ENCODE measurements at regions not wholly inside any gene's neighbourhood (a gene's known extent, or its start where the extent isn't known, plus 50 kb on each side); places are given as distances from the start of the nearest gene placed in this dataset.
A peak's percentile ranks its signal among the peaks of the same experiment; 100 is the strongest.

DNA sequence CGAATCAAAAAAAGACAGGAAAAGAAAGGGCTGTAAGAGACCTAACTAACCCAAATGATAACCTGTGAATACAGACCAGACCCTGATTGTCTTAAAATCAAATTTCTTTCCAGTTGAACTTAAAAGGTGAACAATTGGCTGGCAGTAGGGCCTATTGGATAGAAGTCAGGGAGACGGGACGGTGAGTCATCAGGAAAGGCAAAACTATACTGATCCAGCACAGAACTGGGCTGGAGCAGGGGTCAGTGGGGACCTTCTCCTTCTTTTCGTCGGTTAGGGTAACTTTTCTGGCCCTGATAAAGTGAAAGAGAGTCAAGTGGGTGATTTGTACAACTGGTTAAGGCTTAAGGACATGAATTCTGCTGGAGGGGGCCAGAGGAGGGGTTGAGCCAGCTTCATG, 84.9 kb upstream of the OTX2 start:
- no peak for DNase-seq
- TF ChIP-seq POLR2A (IDR thresholded peaks at IDR 0.05; ENCODE audit: low read length) = no peak
- TF ChIP-seq GATA1 (IDR thresholded peaks at IDR 0.05; ENCODE audit: low read depth, low read length) = no peak

DNA sequence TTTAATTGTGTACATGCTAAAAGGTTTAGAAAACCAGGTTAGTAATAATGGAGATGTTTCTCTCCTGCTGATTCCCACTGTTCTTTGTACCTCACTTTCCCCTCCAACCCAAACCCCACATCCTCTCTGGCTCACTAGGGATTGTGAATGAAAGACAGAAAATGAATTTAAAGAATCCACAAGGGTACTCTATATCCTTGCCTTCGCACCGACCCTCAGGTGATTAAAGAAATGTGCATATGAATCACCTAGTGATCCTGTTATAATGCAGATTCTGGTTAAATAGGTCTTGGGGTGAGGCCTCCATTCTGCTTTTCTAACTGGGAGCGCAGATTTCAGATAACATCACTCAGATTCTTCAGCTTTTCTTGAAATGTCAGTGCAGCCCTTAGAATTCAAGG, 84.3 kb upstream of the OTX2 start:
- no peak for DNase-seq
- no peak for TF ChIP-seq GATA1 (IDR thresholded peaks at IDR 0.05; ENCODE audit: low read depth, low read length)
- no peak for TF ChIP-seq POLR2A (IDR thresholded peaks at IDR 0.05; ENCODE audit: low read length)

DNA sequence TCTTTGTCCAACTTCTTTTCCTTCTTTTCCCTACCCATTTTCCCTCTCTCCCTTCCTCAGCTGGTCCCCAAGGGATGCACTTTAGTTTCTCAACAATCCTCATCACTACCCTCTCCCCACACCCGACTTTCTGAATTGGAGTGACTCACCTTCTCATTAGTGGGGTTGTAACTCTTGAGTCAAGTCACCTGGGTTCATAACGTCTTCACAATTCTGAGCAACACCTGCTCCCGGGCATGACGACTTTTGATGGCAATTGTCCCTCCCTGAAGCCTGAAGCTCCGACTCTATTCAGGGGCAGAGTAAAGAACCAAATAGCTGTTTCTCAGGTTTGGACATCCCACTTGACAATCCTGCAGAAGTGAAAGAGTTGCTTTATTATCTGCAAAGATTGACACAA, 82.7 kb upstream of the OTX2 start:
- DNase-seq = no peak
- TF ChIP-seq GATA1 (IDR thresholded peaks at IDR 0.05; ENCODE audit: low read depth, low read length) (no peak), POLR2A (IDR thresholded peaks at IDR 0.05; ENCODE audit: low read length) (no peak)

DNA sequence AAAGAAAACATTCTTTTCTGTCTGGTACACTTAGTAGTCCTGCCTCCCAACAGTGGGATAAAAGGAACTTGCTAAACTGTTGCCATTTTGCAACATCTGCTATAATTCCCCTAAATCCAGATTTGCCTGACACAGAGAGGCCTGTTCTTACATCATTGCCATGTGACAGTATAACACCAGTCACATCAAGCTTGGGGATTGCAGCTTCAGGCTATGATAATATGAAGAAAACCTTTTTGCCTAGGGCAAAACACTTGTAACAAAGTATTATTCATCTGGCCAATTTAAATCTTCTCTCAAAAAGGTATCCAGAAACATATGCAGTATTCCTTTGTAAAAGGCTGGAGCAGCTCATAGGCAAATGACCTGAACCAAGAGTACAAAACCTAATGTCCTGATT, 80.9 kb upstream of the OTX2 start:
- no peak for TF ChIP-seq POLR2A (IDR thresholded peaks at IDR 0.05; ENCODE audit: low read length)
- TF ChIP-seq GATA1 (IDR thresholded peaks at IDR 0.05; ENCODE audit: low read depth, low read length) = no peak
- no peak for DNase-seq

DNA sequence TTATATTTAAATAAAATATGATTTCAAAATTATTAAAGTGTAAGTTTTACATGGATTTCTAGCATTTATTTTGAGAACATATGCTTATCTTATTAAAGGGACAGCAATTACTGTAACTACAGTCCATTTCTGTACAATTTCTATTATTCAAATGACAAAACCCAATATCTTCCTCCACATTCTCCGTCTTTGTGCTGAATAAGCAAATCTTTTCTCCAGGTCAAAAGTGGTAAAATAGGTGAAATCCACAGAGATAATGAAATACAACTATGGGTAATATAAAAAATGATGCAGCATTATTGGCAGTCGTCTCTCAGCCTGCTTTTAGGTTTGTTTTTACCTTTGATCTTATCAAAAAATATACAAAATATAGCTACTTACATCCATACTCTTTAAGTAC, 79.4 kb upstream of the OTX2 start:
- no peak for DNase-seq
- TF ChIP-seq POLR2A (IDR thresholded peaks at IDR 0.05; ENCODE audit: low read length) = no peak
- no peak for TF ChIP-seq GATA1 (IDR thresholded peaks at IDR 0.05; ENCODE audit: low read depth, low read length)

DNA sequence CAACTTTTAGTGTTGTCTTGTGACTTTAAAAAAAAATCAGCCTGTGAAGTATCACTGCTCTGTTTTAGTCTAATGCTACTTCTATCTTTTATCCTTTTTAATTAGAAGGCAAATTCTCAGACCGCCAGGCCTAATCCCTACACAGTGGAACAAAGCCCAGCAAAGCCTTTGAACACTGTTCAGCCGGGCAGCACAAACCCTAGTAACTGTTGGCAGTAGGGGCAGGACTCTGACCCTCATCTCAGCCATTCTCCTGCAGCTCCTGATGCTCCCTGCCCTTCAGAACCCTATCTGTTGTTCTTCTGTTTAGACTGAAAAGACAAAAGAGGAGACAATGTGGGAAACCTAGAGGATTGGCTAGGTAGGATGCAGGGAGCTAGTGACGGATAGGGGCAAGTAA, 78.0 kb upstream of the OTX2 start:
- TF ChIP-seq GATA1 (IDR thresholded peaks at IDR 0.05; ENCODE audit: low read depth, low read length) (no peak), POLR2A (IDR thresholded peaks at IDR 0.05; ENCODE audit: low read length) (no peak)
- DNase-seq = no peak

DNA sequence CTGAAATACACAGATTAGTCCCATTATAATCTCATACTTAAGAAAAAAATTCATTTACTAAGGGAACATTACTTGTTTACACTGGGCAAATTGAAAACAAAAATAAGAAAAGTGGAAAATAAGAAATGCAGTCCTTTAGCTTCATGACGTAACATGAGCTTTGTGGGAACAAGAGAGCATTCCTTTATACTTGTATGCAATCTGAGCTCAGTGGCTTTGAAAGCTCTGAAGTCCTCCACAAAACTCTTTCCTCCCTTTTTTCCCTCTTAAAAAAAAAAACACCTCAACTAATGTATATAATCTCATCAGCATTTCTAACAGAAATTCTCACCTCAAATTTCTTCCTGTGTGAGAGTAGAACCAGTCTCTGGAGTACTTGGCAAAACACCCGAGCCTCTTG, 76.9 kb upstream of the OTX2 start:
- no peak for TF ChIP-seq GATA1 (IDR thresholded peaks at IDR 0.05; ENCODE audit: low read depth, low read length)
- TF ChIP-seq POLR2A (IDR thresholded peaks at IDR 0.05; ENCODE audit: low read length) = no peak
- no peak for DNase-seq

DNA sequence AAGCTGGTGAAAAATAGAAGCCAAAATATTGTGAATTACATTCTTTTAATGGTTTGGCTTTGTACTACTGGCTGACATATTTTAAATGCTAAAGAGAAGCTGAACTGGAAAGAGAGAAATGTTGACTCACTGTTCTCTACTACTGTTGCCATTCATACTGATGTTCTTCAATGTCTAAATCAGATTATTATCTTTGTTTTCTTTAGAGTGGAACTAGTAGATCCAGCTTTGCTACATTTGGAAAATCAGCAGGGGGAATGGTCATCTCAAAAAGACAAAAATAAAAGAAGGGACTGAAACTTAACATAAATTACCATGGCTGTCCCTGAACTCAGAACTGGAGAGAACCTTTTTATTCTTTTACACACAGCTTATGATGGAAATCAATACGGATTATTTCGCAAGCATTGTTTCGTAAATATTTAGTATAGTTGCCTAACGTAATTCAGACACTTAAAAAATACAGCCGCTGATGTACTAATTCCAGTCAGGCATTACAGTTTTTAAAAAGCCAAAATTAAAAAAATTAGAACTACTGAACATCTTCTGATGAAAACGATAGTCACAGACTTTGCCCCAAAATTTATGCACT, 76.3 kb upstream of the OTX2 start:
- TF ChIP-seq POLR2A (IDR thresholded peaks at IDR 0.05; ENCODE audit: low read length) (no peak), GATA1 (IDR thresholded peaks at IDR 0.05; ENCODE audit: low read depth, low read length) (no peak)
- DNase-seq = no peak

DNA sequence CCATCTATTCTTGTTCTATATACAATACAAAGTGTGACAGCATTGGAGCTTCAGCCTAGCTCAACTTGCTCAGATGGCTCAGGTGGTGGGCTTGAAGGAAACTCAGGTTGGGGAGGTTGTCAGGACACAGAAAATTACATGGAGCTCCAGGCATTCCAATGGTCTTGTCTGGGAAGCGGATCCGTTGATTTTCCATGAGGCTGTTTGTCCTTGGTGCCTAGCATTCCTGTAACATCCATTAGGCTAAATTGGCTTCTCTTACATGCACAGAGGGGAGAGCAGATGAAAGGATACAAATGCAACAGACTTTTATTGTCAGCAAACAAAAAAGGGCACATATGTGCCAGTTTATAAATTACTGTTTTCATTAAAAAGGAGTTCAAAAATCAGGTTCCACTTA, 75.5 kb upstream of the OTX2 start:
- TF ChIP-seq GATA1 (IDR thresholded peaks at IDR 0.05; ENCODE audit: low read depth, low read length) = no peak
- DNase-seq = no peak

DNA sequence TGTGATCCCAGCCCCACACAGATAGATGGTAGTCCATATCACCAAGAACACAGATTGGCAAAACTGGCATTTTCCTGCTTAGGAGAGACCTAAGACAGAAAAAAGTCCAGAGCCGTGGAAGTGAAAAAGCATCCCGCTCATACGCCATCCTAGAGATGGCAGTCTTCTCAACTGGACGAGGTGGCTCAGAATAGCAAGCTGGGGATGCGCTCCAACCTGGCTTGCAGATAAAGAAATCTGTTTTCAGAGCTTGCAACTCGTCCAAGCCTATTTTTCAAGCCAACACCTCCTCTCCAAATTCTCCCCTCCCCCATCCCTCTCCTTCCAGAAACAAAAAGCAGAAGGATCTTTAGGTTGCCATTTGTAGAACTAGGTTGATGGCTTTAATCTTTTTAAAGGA, 74.3 kb upstream of the OTX2 start:
- DNase-seq = no peak
- no peak for TF ChIP-seq GATA1 (IDR thresholded peaks at IDR 0.05; ENCODE audit: low read depth, low read length)
- TF ChIP-seq POLR2A (IDR thresholded peaks at IDR 0.05; ENCODE audit: low read length) = no peak

DNA sequence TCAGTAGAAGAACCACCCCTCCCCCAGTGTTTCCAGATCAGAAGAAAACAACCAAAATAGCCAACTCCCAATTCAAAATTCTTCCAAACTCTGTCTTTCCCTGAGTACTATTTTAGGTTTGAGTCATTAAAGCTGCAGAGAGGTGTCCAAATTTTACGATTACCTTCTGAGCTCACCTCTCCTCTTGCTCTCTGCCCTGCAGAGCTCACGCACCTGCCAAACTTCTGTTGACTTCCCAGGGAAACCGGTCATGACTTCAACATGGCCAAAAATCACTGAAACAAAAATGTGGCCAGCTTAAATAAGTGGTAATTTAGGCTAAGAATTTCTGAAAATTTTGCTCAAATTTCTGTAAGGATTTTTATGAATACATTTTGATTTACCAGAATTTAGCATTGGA, 70.9 kb upstream of the OTX2 start:
- no peak for DNase-seq
- TF ChIP-seq POLR2A (IDR thresholded peaks at IDR 0.05; ENCODE audit: low read length) (no peak), GATA1 (IDR thresholded peaks at IDR 0.05; ENCODE audit: low read depth, low read length) (no peak)

DNA sequence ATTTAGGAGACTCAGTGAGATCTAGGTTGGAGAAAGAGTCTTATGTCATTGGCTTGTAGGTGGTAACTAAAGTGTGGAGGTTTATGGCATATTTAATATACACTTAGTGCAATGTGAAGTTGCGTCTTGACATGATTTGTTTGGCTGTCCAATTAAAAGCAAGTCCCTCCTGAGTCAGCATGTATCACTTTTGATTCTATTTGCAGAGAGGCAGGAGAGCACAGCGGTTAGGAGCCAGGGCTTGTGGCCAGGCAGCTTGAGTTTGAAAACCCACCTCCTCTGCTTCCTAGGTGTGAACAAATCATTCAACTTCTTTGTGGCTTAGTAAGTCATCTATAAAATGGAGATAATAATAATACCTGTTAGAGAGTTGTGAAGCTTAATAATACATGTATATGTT, 68.5 kb upstream of the OTX2 start:
- TF ChIP-seq POLR2A (IDR thresholded peaks at IDR 0.05; ENCODE audit: low read length) (no peak), GATA1 (IDR thresholded peaks at IDR 0.05; ENCODE audit: low read depth, low read length) (no peak)
- DNase-seq = no peak

DNA sequence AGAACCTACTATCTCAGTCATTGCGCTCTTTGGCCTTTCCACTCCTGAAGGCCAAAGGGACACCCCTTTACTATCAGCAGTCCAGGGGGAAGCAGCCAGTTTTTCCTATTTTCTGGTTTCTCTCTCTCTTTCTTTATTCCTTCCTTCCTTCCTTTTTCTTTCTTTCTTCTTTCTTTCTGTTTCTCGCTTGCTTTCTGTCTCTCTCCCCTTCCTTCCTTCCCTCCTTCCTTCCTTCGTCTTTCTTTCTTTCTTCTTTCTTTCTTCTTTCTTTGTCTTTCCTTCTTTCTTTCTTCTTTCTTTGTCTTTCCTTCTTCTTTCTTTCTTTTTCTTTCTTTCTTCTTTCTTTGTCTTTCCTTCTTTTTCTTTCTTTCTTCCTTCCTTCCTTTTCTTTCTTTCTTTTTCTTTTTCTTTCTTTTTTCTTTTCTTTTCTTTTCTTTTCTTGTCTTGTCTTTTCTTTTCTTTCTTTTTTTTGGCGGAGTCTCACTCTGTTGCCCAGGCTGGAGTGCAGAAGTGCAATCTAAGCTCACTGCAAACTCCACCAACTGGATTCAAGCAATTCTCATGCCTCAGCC, 64.9 kb upstream of the OTX2 start:
- no peak for DNase-seq
- no peak for TF ChIP-seq POLR2A (IDR thresholded peaks at IDR 0.05; ENCODE audit: low read length)
- no peak for TF ChIP-seq GATA1 (IDR thresholded peaks at IDR 0.05; ENCODE audit: low read depth, low read length)

DNA sequence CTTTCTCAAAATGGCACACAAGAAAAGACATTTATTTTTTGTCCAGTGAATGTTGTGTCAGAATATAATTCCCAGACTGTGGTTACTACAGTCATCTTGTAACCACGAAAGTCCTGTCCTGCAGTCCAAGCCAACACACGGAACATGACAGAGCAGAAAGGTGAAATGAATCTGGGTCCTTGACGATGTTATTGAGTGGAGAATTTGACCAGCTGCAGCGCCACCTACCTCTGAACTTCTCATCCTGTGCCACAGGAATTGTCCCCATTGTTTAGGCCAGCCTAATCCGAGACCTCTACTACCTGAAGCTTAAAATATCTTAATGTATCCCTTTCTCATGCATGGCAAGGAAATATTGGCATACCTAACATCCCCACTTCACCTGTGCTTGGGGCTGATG, 64.1 kb upstream of the OTX2 start:
- peak; percentile 7 to 49 for DNase-seq
- TF ChIP-seq GATA1 (IDR thresholded peaks at IDR 0.05; ENCODE audit: low read depth, low read length) (no peak), POLR2A (IDR thresholded peaks at IDR 0.05; ENCODE audit: low read length) (no peak)

DNA sequence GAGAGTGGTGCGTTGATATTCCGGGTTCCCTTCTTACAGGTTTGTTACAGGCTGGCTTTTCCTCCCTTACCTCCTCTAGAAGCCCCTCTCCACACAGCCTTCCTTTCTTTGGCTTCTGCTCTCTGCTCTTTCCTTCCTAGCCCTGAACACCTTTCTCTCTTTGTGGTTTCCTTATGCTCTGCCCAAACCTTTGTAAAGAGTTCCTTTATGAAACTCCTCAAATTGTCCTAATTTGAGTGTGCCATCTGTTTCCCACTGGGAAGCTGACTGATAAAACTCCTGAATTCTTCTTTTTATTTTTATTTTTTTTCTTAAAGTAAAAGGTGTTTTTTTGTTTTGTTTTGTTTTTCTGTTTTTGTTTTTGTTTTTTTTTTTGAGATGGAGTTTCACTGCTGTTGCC, 60.1 kb upstream of the OTX2 start:
- DNase-seq = no peak
- TF ChIP-seq GATA1 (IDR thresholded peaks at IDR 0.05; ENCODE audit: low read depth, low read length) = no peak
- no peak for TF ChIP-seq POLR2A (IDR thresholded peaks at IDR 0.05; ENCODE audit: low read length)

DNA sequence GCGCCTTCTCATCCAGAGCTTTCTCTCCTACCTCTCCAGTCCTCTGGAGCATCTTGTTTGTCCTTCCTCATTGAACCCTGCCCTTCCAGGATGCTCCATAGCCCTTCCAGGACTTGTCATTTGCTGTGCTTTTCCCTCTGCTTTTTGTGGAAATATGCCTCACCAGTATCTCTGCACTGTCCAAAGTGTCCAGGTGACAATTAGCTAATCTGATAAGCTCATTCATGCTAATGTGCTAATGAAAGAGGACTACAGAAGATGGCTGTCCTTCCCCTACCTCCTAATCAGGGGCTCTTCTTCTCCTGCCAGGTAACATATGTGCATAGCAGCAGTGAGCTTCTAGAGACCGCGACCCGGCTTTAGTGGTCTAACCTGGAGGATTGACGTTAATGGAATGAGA, 58.4 kb upstream of the OTX2 start:
- no peak for DNase-seq
- TF ChIP-seq GATA1 (IDR thresholded peaks at IDR 0.05; ENCODE audit: low read depth, low read length) = no peak
- TF ChIP-seq POLR2A (IDR thresholded peaks at IDR 0.05; ENCODE audit: low read length) = no peak
